ENCODE measurements at regions not wholly inside any gene's neighbourhood (a gene's known extent, or its start where the extent isn't known, plus 50 kb on each side); places are given as distances from the start of the nearest gene placed in this dataset.

DNA sequence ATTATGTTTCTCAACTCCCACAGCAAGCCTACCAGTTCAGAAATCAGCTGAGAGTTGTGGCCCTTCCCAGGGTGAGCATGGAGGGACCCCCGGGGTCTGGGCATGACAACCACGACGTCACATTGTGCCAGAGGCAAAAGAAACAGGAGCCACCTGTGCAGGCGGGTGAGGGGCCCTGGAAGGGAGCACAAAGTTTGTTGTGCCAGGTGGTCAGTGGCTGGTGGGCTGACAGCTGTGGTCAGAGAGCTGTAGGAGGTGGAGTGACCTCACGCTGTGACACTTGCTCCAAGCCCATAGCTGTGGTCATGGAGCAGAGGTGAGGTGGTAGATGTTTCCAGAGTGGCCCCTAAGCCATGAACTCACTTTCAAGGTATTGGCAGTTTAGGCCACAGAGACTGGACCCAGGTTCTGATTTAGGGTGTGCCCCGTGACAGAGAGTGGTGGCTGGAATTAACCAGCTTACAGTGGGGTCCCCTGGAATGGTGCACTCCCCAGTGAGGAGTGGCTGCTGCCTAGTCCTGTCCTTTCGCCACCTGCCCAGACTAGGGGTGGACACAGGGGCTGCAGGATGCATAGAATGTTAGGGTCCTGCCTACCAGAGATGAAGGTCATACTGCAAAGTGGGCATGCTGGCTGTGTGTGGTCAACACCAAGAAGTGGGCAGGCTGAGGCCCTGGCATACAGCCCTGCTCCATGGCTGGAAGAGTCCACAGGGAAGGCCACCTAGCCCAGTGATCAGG is 136.4 kb downstream of the GLI2 start:
- no peak for DNase-seq
- H3K9me3 Mint-ChIP-seq: no peaks in the 10 kb centered on the region
- CTCF ChIA-PET: interaction anchor here (0.7 kb wide), 1 partner anchor 191 kb away, joined by 5 read pairs; no protein-coding TSS in a partner anchor
- H3K4me3 Mint-ChIP-seq: no peak overlapping the region
- peaks cover 25% of the 10 kb centered on the region for H3K27me3 Mint-ChIP-seq
- no peaks in the 10 kb centered on the region for H3K36me3 Mint-ChIP-seq (ENCODE audit: low read depth)
- H3K27ac Mint-ChIP-seq: no peak overlapping the region
- POLR2A ChIA-PET: no interaction called here
- H3K4me1 Mint-ChIP-seq: no peaks in the 10 kb centered on the region

DNA sequence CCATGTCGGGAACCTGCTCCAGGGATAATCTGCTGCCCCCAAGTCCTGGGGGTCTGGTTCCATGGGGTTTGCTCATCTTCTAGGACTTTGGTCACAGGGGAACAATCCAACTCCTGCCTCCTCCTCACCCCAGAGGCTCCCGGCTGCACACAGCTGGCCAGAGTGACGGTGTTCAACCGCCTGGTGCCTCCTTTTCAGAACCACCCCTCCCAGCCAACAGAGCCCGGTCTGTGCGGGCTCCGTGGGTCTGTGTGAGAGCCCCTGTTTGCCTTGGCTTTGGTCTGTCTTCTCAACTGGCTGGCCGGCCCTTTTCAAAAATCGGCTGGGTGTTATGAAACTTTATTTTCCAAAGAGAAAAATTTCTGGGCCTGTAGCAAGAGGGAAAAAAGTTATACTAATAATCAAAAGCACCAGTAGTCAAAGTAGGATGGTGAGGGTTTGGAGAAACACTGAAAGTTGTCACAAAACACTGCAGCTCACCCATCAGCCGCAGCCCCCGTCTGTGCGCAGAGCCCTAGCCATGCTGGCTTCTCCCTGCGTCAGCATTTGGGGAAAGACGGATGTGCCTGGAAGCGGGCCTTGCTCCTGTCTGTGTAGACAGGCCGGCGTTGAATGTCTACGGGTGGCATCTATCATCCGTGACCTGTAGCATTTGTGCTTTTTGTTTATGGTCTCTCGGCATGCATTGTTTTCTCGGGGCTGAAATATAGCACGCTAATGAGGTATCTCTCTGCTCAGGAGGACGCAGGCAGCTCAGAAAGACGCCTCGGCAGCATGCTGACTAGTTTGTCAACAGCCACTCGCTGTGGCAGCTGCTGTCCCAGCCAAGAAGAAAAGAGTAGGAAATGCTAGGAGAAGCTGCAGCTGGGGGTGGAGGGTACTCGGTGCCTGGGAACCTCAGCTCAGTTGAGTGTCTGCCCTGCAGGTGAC is 138.6 kb downstream of the GLI2 start:
- no peaks in the 10 kb centered on the region for H3K36me3 Mint-ChIP-seq (ENCODE audit: low read depth)
- no peak overlapping the region for H3K4me3 Mint-ChIP-seq
- ChIA-PET POLR2A (no interaction called here), CTCF (no interaction called here)
- no peaks in the 10 kb centered on the region for H3K4me1 Mint-ChIP-seq
- H3K9me3 Mint-ChIP-seq: no peaks in the 10 kb centered on the region
- no peak overlapping the region for H3K27ac Mint-ChIP-seq
- no peak for DNase-seq
- peaks cover 6% of the 10 kb centered on the region for H3K27me3 Mint-ChIP-seq

DNA sequence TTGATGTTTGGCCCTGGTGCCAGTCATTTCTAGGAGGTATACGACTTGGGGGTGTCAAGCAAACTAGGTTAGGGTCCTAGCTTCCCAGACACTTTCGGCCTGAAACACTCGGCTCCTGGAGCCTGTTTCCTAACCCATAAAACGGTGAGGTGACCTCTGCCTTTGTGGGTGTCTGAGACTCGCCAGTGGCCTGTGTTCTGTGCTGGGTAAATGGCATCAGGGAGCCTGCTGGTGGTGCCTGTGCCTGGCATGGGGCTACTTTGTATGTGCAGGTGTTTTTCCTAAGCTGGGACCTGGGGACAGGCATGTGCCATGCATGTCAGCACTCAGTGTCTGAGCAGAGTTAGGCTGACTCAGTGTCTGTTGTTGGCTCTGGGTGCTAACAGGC is 139.2 kb downstream of the GLI2 start:
- no peak for DNase-seq
- Mint-ChIP-seq H3K4me1 (no peaks in the 10 kb centered on the region), H3K27ac (no peak overlapping the region), H3K4me3 (no peak overlapping the region), H3K9me3 (no peaks in the 10 kb centered on the region), H3K36me3 (ENCODE audit: low read depth) (no peaks in the 10 kb centered on the region), H3K27me3 (peaks cover 2% of the 10 kb centered on the region)
- ChIA-PET CTCF (no interaction called here), POLR2A (no interaction called here)

DNA sequence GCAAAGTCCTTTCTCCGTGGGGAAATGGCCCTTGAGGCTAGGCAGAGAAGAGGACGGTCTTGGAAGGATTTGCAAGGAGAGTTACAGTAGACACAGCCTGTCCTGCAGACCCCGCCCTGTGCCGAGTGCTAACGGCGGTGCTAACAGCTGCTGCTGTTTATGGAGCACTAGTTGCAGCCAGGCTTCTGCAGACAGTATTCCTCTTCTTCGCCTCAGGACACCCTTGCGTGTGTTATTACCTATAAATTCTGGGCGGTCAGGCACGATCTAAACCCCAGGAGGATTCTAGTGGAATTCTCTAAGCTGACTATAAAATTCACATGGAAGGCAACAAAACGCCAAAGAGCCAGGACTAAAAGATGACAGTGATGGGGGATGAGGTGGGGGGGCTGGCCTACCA is 139.8 kb downstream of the GLI2 start:
- no peaks in the 10 kb centered on the region for H3K27me3 Mint-ChIP-seq
- H3K4me1 Mint-ChIP-seq: no peaks in the 10 kb centered on the region
- H3K27ac Mint-ChIP-seq: no peak overlapping the region
- no peak for DNase-seq
- CTCF ChIA-PET: no interaction called here
- no peaks in the 10 kb centered on the region for H3K9me3 Mint-ChIP-seq
- no peak overlapping the region for H3K4me3 Mint-ChIP-seq
- no peaks in the 10 kb centered on the region for H3K36me3 Mint-ChIP-seq (ENCODE audit: low read depth)
- POLR2A ChIA-PET: no interaction called here

DNA sequence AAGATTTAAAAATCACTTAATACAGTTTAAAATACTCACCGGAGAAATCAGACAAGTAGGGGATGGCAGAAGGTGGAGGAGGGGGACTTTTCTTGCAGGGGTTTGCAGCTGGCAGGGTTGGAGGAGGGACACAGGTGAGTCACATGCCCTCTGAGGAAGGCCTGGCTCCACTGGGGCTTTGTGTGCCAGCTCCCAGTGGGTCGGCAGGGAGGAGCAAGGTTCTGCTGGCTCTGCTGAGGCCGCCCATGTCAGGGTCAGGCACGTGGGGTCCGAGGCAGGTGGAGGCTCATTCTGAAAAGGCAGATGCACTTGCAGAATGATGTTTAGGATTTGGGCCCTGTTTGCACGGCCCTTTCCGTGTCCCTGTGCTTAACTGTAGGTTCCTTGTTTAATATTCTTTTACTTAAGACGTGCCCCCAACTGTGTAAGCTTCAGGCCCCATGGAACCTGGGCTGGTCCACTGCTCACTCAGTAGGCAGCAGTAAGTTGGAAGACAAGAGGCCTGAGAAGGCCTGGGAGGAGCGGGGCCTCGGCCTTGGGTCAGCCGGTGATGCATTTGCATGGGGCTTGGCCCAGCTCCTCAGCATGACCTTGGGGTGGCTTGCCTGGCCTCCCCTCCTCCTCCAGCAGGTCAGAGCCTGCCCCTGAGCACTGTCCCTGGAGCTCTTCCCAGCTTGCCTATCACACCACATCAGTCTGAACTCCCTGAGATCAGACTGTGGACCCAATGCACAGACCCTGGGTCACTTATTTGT is 141.0 kb downstream of the GLI2 start:
- ChIA-PET CTCF (no interaction called here), POLR2A (no interaction called here)
- Mint-ChIP-seq H3K36me3 (ENCODE audit: low read depth) (no peaks in the 10 kb centered on the region), H3K27ac (no peak overlapping the region), H3K4me1 (no peaks in the 10 kb centered on the region), H3K27me3 (no peaks in the 10 kb centered on the region), H3K4me3 (no peak overlapping the region), H3K9me3 (no peaks in the 10 kb centered on the region)
- DNase-seq: no peak

DNA sequence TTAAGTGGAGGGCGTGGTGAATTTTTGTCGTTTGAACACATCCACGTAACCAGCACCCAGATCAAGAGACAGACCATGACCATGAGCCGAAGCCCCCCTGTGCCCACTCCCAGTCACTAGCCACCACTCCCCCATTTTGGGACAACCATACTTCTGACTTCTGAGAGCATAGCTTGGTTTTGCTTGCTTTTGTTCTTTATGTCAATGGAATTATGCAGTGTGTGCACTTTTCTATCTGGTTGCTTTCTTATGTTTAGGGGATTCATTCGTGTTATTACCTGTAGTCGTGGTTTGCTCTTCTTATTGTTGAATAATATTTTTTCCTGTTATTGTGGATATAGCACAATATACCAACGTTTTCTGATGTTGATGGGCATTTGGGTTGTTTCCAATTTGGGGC is 141.7 kb downstream of the GLI2 start:
- CTCF ChIA-PET: no interaction called here
- POLR2A ChIA-PET: no interaction called here
- H3K27me3 Mint-ChIP-seq: no peaks in the 10 kb centered on the region

DNA sequence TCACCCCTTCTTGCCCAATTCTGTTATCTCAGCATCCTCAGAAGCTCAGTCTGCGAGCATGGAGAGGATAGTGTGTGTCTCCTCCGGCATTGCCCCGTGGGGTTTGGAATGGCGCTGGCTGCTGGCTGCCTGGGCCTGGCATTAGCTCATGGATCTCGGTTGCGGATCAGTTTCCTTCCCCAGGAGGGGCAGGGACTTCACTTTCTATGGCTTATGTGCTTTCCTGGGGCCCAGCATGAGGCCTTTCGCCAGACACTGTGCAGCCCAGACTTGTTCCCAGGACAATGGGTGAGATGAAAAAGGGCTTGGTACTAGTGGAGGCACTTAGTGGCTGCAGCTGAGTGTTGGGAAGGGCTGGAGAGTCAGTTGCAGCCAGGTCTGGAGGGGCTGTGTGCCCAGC is 143.3 kb downstream of the GLI2 start:
- ChIA-PET CTCF (no interaction called here), POLR2A (no interaction called here)
- Mint-ChIP-seq H3K4me3 (no peak overlapping the region), H3K27me3 (no peaks in the 10 kb centered on the region), H3K36me3 (ENCODE audit: low read depth) (no peaks in the 10 kb centered on the region), H3K27ac (no peak overlapping the region), H3K4me1 (no peaks in the 10 kb centered on the region), H3K9me3 (no peaks in the 10 kb centered on the region)
- no peak for DNase-seq

More for the DNA sequence above, 141.7 kb downstream of the GLI2 start:
- H3K4me3 Mint-ChIP-seq: no peak overlapping the region
- no peaks in the 10 kb centered on the region for H3K4me1 Mint-ChIP-seq
- no peak overlapping the region for H3K27ac Mint-ChIP-seq
- no peak for DNase-seq
- no peaks in the 10 kb centered on the region for H3K36me3 Mint-ChIP-seq (ENCODE audit: low read depth)
- H3K9me3 Mint-ChIP-seq: no peaks in the 10 kb centered on the region

DNA sequence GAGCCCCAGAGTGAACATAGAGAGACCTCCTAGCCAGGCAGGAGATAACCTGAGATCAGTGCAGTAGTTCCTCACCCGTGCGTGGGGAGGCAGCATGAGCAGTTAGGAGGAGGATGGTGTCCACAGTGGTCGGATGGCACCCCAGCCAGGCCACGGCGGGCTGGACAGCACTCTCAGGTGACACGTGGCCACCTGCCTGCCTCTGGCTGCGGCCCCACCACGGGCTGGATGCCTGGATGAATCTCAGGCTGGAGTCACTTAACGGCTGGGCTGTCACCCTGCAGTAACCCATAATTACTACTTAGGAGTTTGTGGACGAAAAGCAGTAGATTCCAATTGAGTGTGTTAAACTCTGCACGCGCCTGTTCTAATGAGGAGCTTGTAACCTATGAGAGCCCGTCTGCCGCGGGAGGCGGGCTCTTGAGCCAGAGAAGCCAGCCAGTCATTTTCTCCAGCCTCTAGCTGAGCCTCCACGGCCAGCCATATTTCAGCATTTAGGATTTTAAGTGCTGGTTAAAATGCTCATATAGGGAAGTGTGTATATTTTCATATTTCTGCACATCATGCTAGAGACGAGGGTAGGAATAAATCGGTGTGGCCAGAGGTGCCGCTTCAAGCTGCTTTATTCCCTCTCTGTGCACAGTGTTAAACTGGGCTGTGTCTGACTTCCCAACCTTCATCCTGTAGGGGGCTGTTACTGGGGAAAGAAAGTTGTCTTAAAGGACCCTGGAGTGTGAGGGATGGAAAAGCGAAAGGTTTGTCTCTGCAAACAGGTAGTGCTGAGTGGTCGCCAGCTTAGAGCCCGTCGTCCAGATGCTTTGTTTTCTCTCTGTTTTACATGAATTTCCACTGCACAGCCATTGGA is 144.0 kb downstream of the GLI2 start:
- Mint-ChIP-seq H3K9me3 (no peaks in the 10 kb centered on the region), H3K4me1 (no peaks in the 10 kb centered on the region), H3K4me3 (no peak overlapping the region), H3K27me3 (no peaks in the 10 kb centered on the region), H3K36me3 (ENCODE audit: low read depth) (no peaks in the 10 kb centered on the region), H3K27ac (no peak overlapping the region)
- DNase-seq: no peak
- ChIA-PET POLR2A (no interaction called here), CTCF (no interaction called here)

DNA sequence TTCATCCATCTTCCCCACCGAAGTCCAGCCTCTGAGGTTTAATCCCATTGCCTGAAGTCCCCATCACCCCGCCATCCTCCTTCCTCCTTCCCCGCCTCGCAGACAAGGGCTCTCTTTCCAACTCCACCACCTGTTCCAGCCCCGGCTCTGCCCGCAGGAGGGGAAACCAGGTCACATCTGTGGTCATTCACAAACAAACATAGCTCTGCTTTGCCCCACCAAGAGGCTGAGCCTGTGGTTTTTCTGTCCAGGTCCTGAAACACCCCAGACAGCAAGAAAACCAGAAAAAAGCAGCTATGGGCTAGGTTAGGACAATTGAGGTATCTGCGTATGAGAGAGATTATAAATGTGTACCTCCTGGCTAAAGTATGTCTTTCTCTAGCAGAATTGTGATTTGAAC is 144.7 kb downstream of the GLI2 start:
- no peak for DNase-seq
- no peaks in the 10 kb centered on the region for H3K4me1 Mint-ChIP-seq
- no peak overlapping the region for H3K4me3 Mint-ChIP-seq
- H3K36me3 Mint-ChIP-seq (ENCODE audit: low read depth): no peaks in the 10 kb centered on the region
- CTCF ChIA-PET: no interaction called here
- no peaks in the 10 kb centered on the region for H3K9me3 Mint-ChIP-seq
- H3K27me3 Mint-ChIP-seq: no peaks in the 10 kb centered on the region
- H3K27ac Mint-ChIP-seq: no peak overlapping the region
- POLR2A ChIA-PET: no interaction called here

DNA sequence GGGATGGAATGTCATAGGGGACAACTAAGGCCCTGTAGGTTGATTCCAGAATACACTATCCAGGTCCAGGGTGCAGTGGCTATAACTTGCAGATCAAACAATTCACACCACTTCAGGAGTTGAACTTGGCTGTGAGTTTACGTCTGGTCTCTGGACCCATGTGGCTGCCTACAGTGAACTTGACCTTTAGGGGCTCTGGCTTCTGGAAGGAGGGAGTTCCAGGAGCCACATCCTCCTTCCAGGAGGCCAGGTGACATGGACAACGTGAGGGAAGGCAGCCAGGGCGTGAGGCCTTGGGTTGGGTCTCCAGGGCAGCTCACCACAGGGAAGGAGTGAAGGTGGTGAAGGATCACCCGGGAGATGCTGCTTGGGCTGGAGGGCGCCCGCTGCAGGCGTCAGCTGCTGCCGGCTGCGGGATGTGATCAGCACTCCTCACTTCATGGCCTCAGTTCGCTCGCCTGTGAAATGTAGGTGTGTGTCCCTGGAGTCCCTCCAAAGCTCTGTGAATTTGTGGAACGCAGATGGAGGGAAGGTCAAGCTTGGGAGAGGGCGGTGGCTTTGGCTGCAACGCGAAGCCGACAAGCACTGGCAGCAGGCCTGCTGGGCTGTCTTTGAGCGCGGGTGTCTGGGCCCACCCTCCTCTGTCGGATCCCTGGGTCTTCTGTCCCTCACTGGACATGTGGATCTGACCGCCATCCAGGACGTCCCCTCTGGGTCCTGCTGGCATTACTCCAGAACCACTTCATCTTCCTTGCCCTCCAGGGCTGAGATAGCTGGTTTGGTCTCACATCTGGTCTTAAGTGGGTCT is 146.5 kb downstream of the GLI2 start:
- DNase-seq: no peak
- POLR2A ChIA-PET: no interaction called here
- Mint-ChIP-seq H3K4me3 (no peak overlapping the region), H3K27ac (no peak overlapping the region), H3K27me3 (no peaks in the 10 kb centered on the region), H3K36me3 (ENCODE audit: low read depth) (no peaks in the 10 kb centered on the region), H3K4me1 (no peaks in the 10 kb centered on the region), H3K9me3 (no peaks in the 10 kb centered on the region)
- CTCF ChIA-PET: no interaction called here

DNA sequence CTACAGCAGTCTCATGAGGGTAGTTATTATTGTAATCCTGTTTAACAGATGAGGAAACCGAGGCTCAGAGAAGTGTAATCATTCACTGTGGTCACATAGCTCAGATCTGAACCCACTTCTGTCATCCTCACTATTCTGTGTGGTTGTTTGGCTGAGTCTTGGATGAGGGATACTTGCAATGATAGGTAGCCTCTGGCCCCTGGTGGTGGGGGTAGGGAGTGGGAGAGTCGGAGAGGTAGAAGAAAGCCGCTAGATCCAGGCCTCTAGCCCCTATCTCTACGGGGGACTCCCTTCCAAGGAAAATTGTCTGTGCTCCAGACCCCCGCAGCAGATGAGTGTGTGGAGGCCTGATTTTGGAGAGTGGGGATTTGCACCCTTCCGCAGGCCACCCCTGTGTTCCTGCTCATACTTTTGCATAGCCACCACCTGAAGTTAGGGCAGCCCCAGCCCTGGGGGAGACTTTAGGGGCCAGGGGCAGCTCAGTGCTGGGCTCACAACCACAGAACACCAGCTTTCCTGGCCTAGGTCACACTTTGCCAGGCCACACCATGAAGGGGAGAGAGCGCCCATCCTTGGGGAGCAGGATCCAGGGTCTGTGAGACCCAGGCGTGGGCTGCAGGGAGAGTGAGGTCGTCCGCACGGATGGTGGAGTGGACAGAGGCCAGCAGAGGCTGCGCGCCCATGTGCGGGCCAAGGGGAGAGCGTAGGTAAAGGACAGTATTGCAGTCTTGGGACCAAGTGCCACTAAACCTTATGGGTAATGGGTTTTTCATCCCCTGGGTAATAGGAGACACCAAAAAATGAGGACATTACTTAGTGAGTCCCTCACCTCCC is 148.2 kb downstream of the GLI2 start:
- H3K27ac Mint-ChIP-seq: no peak overlapping the region

More for the DNA sequence above, 148.2 kb downstream of the GLI2 start:
- ChIA-PET CTCF (no interaction called here), POLR2A (no interaction called here)
- Mint-ChIP-seq H3K9me3 (no peaks in the 10 kb centered on the region), H3K36me3 (ENCODE audit: low read depth) (no peaks in the 10 kb centered on the region), H3K27me3 (no peaks in the 10 kb centered on the region), H3K4me1 (no peaks in the 10 kb centered on the region), H3K4me3 (no peak overlapping the region)
- DNase-seq: no peak
